Activated B cell treated with CpG ODN at 0.5 μM for 24 hours (primary cell): ENCODE measurements at regions not wholly inside any gene's neighbourhood (a gene's known extent, or its start where the extent isn't known, plus 50 kb on each side); places are given as distances from the start of the nearest gene placed in this dataset.

ENCODE experiments used
- ATAC-seq: fragments of 200-7000 bp; cut with Tn5 transposase; one replicate; pipeline ENCODE4 v1.10.0; 2021; ENCODE audit warnings: low read depth, mild to moderate bottlenecking, moderate library complexity
- CTCF ChIA-PET: fragments of 350-600 bp; sonication (Branson Sonifier 250); formaldehyde crosslinking; loops from one replicate; lab custom pipeline; 2021; ENCODE audit warnings: antibody characterized with exemption; lab: Charles Lee
- POLR2A ChIA-PET: fragments of 350-600 bp; sonication (Branson Sonifier 250); formaldehyde crosslinking; loops from one replicate; lab custom pipeline; 2021; ENCODE audit warnings: antibody characterized with exemption; lab: Charles Lee
- DNase-seq: peaks from one replicate; pipeline ENCODE4 v3.0.0; 2022
- H3K27ac Mint-ChIP-seq: one replicate; pipeline ENCODE4 v1.8.0; 2020; ENCODE audit warnings: mixed read lengths
- H3K27me3 Mint-ChIP-seq: one replicate; pipeline ENCODE4 v1.8.0; 2021; ENCODE audit warnings: mixed read lengths
- H3K36me3 Mint-ChIP-seq: one replicate; pipeline ENCODE4 v1.8.0; 2021; ENCODE audit warnings: low read depth, mixed read lengths
- H3K4me1 Mint-ChIP-seq: one replicate; pipeline ENCODE4 v1.8.0; 2021; ENCODE audit warnings: mixed read lengths
- H3K4me3 Mint-ChIP-seq: one replicate; pipeline ENCODE4 v1.8.0; 2020; ENCODE audit warnings: mild to moderate bottlenecking, mixed read lengths
- H3K9me3 Mint-ChIP-seq: one replicate; pipeline ENCODE4 v1.8.0; 2020; ENCODE audit warnings: mixed read lengths
- intact Hi-C: fragments of 100-400 bp; cut with micrococcal nuclease; formaldehyde crosslinking; loops from one replicate; pipeline ENCODE4 v1.15.1; 2024
- TF ChIP-seq, protein P1 (sequence below): fragments of 200-600 bp; IDR thresholded peaks from one replicate; pipeline ENCODE4 v1.8.0; 2022; ENCODE audit warnings: antibody characterized with exemption, mild to moderate bottlenecking

- DNase-seq = no peak
- Mint-ChIP-seq H3K36me3 (no peaks in the 10 kb centered on the region), H3K4me1 (no peaks in the 10 kb centered on the region), H3K27me3 (no peaks in the 10 kb centered on the region), H3K4me3 (no peak overlapping the region), H3K27ac (no peak overlapping the region), H3K9me3 (no peaks in the 10 kb centered on the region)
- no peak for ATAC-seq
- intact Hi-C loops = no loop called here
- TF ChIP-seq, protein P1, sequence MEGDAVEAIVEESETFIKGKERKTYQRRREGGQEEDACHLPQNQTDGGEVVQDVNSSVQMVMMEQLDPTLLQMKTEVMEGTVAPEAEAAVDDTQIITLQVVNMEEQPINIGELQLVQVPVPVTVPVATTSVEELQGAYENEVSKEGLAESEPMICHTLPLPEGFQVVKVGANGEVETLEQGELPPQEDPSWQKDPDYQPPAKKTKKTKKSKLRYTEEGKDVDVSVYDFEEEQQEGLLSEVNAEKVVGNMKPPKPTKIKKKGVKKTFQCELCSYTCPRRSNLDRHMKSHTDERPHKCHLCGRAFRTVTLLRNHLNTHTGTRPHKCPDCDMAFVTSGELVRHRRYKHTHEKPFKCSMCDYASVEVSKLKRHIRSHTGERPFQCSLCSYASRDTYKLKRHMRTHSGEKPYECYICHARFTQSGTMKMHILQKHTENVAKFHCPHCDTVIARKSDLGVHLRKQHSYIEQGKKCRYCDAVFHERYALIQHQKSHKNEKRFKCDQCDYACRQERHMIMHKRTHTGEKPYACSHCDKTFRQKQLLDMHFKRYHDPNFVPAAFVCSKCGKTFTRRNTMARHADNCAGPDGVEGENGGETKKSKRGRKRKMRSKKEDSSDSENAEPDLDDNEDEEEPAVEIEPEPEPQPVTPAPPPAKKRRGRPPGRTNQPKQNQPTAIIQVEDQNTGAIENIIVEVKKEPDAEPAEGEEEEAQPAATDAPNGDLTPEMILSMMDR = no peak
- ChIA-PET CTCF (no interaction called here), POLR2A (no interaction called here)
Measured at GRCh38 chr11:45513821-45514340, 151.5 kb downstream of the CHST1 start.

DNA sequence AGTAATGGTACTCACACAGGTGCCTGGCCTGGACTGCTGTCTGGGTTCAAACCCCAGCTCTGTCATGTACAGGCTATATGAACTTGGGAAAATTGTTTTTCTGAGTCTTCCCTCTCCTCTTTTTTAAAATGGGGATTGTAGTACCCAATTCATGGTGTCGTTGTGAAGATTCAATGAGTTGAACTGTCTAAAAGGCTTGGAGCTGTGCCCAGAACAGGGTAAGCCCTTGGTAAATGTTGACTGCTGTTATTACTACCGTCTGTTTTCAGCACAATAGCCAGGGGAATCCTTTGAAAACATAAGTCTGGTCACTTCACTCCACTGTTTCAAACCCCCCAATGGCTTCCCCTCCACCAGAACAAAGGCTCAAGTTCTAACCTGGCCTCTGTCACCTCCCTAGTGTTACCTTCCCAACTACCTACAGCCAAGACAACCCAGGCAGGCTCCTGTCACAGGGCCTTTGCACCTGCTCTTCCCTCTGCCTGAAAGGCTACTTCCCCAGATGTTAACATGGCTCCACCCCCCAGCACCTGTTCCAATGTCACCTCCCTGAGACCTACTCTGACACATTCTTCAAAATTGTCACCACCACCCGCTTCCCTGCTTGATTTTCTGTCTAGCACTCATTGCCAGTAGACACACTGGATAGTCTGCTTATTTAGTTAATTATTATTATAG, 152.8 kb downstream of the CHST1 start:
- POLR2A ChIA-PET = no interaction called here
- peaks cover under 1% of the 10 kb centered on the region for H3K27me3 Mint-ChIP-seq
- no peak for ATAC-seq
- H3K9me3 Mint-ChIP-seq = no peaks in the 10 kb centered on the region
- CTCF ChIA-PET = no interaction called here
- intact Hi-C loops = no loop called here
- TF ChIP-seq, protein P1 = no peak
- H3K4me1 Mint-ChIP-seq = no peaks in the 10 kb centered on the region
- DNase-seq = no peak
- no peak overlapping the region for H3K27ac Mint-ChIP-seq
- no peaks in the 10 kb centered on the region for H3K36me3 Mint-ChIP-seq
- no peak overlapping the region for H3K4me3 Mint-ChIP-seq

DNA sequence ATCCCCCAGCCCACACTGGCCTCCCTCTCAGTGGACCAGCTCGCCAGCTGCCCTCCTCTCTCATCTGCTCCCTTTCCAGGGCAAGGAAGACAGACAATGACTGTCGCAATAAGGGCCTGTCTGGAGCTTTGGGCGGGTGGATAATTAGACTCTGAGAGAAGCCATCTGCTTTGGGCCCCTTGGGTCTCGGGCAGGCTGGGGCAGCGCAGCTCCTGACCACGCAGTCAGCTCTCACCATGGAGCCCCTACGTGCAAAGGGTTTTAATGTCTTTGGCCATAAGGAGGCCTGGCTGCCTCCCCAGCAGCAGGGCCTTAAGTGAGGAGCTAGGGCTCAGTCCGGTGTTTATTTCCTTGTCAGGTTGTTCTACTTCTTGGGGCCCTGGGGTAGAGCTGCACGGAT, 153.9 kb downstream of the CHST1 start:
- H3K27ac Mint-ChIP-seq = no peak overlapping the region

GRCh38 chr11:45507916-45508315, 157.5 kb downstream of the CHST1 start:
- Mint-ChIP-seq H3K9me3 (peaks cover 7% of the 10 kb centered on the region), H3K36me3 (no peaks in the 10 kb centered on the region), H3K4me3 (no peak overlapping the region), H3K27ac (no peak overlapping the region), H3K4me1 (no peaks in the 10 kb centered on the region), H3K27me3 (peaks cover 3% of the 10 kb centered on the region)
- TF ChIP-seq, protein P1 = no peak
- ATAC-seq (no peak), DNase-seq (no peak)
- POLR2A ChIA-PET = no interaction called here
- intact Hi-C loops = no loop called here
- CTCF ChIA-PET = no interaction called here

More for the DNA sequence above, 153.9 kb downstream of the CHST1 start:
- ChIA-PET CTCF (no interaction called here), POLR2A (no interaction called here)
- intact Hi-C loops = no loop called here
- no peak for ATAC-seq
- peaks cover 3% of the 10 kb centered on the region for H3K9me3 Mint-ChIP-seq
- H3K36me3 Mint-ChIP-seq = no peaks in the 10 kb centered on the region
- H3K4me3 Mint-ChIP-seq = no peak overlapping the region
- TF ChIP-seq, protein P1 = no peak
- H3K27me3 Mint-ChIP-seq = peaks cover 3% of the 10 kb centered on the region
- DNase-seq = no peak
- H3K4me1 Mint-ChIP-seq = no peaks in the 10 kb centered on the region

GRCh38 chr11:45503311-45503710, 162.1 kb downstream of the CHST1 start:
- DNase-seq (no peak), ATAC-seq (no peak)
- Mint-ChIP-seq H3K27ac (no peak overlapping the region), H3K4me1 (no peaks in the 10 kb centered on the region), H3K9me3 (peaks cover 9% of the 10 kb centered on the region), H3K4me3 (no peak overlapping the region), H3K36me3 (no peaks in the 10 kb centered on the region), H3K27me3 (peaks cover 4% of the 10 kb centered on the region)
- CTCF ChIA-PET = no interaction called here
- intact Hi-C loops = no loop called here
- TF ChIP-seq, protein P1 = no peak
- POLR2A ChIA-PET = no interaction called here
